GM23248 (cell line): ENCODE measurements at regions not wholly inside any gene's neighbourhood (a gene's known extent, or its start where the extent isn't known, plus 50 kb on each side); places are given as distances from the start of the nearest gene placed in this dataset.

Experiments
- DNase-seq: peaks from one replicate; pipeline ENCODE4 v3.0.0-alpha.2; 2015
- H2AFZ ChIP-seq: fragments of 200-600 bp; sonication (generic); 2 replicates; pipeline ENCODE4 v1.6.1; 2016; ENCODE audit warnings: antibody characterized with exemption
- H3F3A ChIP-seq: fragments of 200-600 bp; sonication (generic); 2 replicates; pipeline ENCODE4 v1.6.1; 2016; ENCODE audit warnings: mild to moderate bottlenecking, antibody characterized with exemption, mixed run types; ENCODE audit not compliant: insufficient read depth
- H3K27ac ChIP-seq: fragments of 200-600 bp; sonication (generic); 2 replicates; pipeline ENCODE4 v1.5.1; 2016; ENCODE audit warnings: mild to moderate bottlenecking
- H3K27me3 ChIP-seq: fragments of 200-600 bp; sonication (generic); replicated peaks from 2 replicates; pipeline ENCODE4 v1.6.1; 2016; ENCODE audit warnings: mild to moderate bottlenecking; ENCODE audit not compliant: insufficient read depth
- H3K36me3 ChIP-seq: fragments of 200-600 bp; sonication (generic); 2 replicates; pipeline ENCODE4 v1.6.1; 2016; ENCODE audit warnings: low read depth, mild to moderate bottlenecking
- H3K4me1 ChIP-seq: fragments of 200-600 bp; sonication (generic); 2 replicates; pipeline ENCODE4 v1.6.1; 2016; ENCODE audit warnings: mild to moderate bottlenecking; ENCODE audit not compliant: insufficient read depth
- H3K4me2 ChIP-seq: fragments of 200-600 bp; sonication (generic); one replicate; pipeline ENCODE4 v1.6.1; 2016; ENCODE audit warnings: mild to moderate bottlenecking; ENCODE audit not compliant: unreplicated experiment
- H3K4me3 ChIP-seq: fragments of 200-600 bp; sonication (generic); 2 replicates; pipeline ENCODE4 v1.5.1; 2016; ENCODE audit warnings: mild to moderate bottlenecking
- H3K79me2 ChIP-seq: fragments of 200-600 bp; sonication (generic); 2 replicates; pipeline ENCODE4 v1.6.1; 2016; ENCODE audit warnings: mild to moderate bottlenecking; ENCODE audit not compliant: insufficient read depth
- H3K9ac ChIP-seq: fragments of 200-600 bp; sonication (generic); 2 replicates; pipeline ENCODE4 v1.6.1; 2016; ENCODE audit warnings: mild to moderate bottlenecking
- H3K9me2 ChIP-seq: fragments of 200-600 bp; sonication (generic); 2 replicates; pipeline ENCODE4 v1.6.1; 2016; ENCODE audit warnings: mixed run types, mild to moderate bottlenecking, moderate library complexity; ENCODE audit not compliant: insufficient read depth
- H3K9me3 ChIP-seq: fragments of 200-600 bp; sonication (generic); one replicate; pipeline ENCODE4 v1.6.1; 2017; ENCODE audit warnings: low read depth
- H4K20me1 ChIP-seq: fragments of 200-600 bp; sonication (generic); 2 replicates; pipeline ENCODE4 v1.6.0; 2016; ENCODE audit not compliant: insufficient read depth
- EZH2 ChIP-seq: fragments of 200-600 bp; sonication (generic); IDR thresholded peaks from 2 replicates; pipeline ENCODE4 v1.6.1; 2018; ENCODE audit warnings: antibody characterized with exemption, mild to moderate bottlenecking; ENCODE audit not compliant: insufficient read depth, poor library complexity, severe bottlenecking
- EZH2phosphoT487 ChIP-seq: fragments of 200-600 bp; sonication (generic); IDR thresholded peaks from 2 replicates; pipeline ENCODE4 v1.6.1; 2018; ENCODE audit warnings: antibody characterized with exemption, moderate library complexity, mild to moderate bottlenecking, low read depth; ENCODE audit not compliant: insufficient read depth
- WGBS, 2 experiments: methylation state at CpG; one replicate each; pipeline ENCODE4 v1.1.6; 2015 to 2017; ENCODE audit warnings: low lambda C conversion rate in 2 of 2, low coverage in 1 of 2; ENCODE audit errors: missing lambda C conversion rate in 2 of 2; 5-methylcytosine and 5-hydroxymethylcytosine counted together
- in situ Hi-C: fragments of 300-500 bp; cut with MboI; formaldehyde crosslinking; loops from 2 replicates; pipeline ENCODE4 v1.15.0; 2020

GRCh38 chr2:129763966-129764365, 215.5 kb upstream of the RAB6C start:
- WGBS, 2 experiments, result 75 to 82% methylated on average over 5 of the region's 5 CpGs
- no peaks in the 10 kb centered on the region for H3K79me2 ChIP-seq
- TF ChIP-seq EZH2phosphoT487, result no peak
- TF ChIP-seq EZH2, result no peak
- H3K4me2 ChIP-seq, result no peak overlapping the region
- no peaks in the 10 kb centered on the region for H3K9me2 ChIP-seq
- no peak overlapping the region for H2AFZ ChIP-seq
- no peak overlapping the region for H3K4me3 ChIP-seq
- H3K9me3 ChIP-seq, result no peaks in the 10 kb centered on the region
- in situ Hi-C loops, result no loop called here
- no peak for DNase-seq
- no peaks in the 10 kb centered on the region for H3K36me3 ChIP-seq
- no peaks in the 10 kb centered on the region for H3K27me3 ChIP-seq
- H3K4me1 ChIP-seq, result peaks cover 10% of the 10 kb centered on the region; the same call in 1 of the 2 replicates
- H3F3A ChIP-seq, result no peaks in the 10 kb centered on the region
- H4K20me1 ChIP-seq, result no peaks in the 10 kb centered on the region
- H3K9ac ChIP-seq, result no peak overlapping the region
- no peak overlapping the region for H3K27ac ChIP-seq

- H3K4me3 ChIP-seq, result no peak overlapping the region
- TF ChIP-seq EZH2 (no peak), EZH2phosphoT487 (no peak)
- no peaks in the 10 kb centered on the region for H3F3A ChIP-seq
- no peak overlapping the region for H2AFZ ChIP-seq
- no peaks in the 10 kb centered on the region for H3K9me3 ChIP-seq
- in situ Hi-C loops, result no loop called here
- no peak overlapping the region for H3K27ac ChIP-seq
- no peak overlapping the region for H3K9ac ChIP-seq
- no peaks in the 10 kb centered on the region for H4K20me1 ChIP-seq
- no peaks in the 10 kb centered on the region for H3K9me2 ChIP-seq
- H3K79me2 ChIP-seq, result no peaks in the 10 kb centered on the region
- WGBS, 2 experiments, result 87 to 91% methylated on average over 16 of the region's 16 CpGs
- no peaks in the 10 kb centered on the region for H3K36me3 ChIP-seq
- H3K27me3 ChIP-seq, result no peaks in the 10 kb centered on the region
- DNase-seq, result no peak
- H3K4me1 ChIP-seq, result peaks cover 10% of the 10 kb centered on the region; the same call in 1 of the 2 replicates
- H3K4me2 ChIP-seq, result no peak overlapping the region
Measured at GRCh38 chr2:129764376-129765325, 214.8 kb upstream of the RAB6C start.

DNA sequence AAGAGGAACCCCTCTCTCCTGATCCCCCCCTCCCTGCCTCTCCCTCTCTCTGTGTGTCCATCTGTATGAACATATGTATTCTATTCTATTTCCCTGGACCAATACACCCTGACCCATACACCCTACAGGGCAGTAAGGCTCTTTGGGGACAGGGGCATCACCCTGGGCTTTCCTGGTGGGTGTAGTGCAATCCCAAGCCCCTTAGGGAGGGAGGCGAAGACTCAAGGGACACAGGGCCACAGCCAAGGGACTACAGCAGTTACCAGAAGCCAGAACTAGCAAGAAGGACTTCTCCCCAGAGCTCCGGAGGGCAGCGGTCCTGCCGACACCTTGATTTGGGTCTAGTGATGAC, 214.2 kb upstream of the RAB6C start:
- TF ChIP-seq EZH2 (no peak), EZH2phosphoT487 (no peak)
- no peaks in the 10 kb centered on the region for H3K9me3 ChIP-seq
- no peaks in the 10 kb centered on the region for H3K27me3 ChIP-seq
- in situ Hi-C loops, result no loop called here
- no peaks in the 10 kb centered on the region for H3F3A ChIP-seq
- no peak for DNase-seq
- H3K36me3 ChIP-seq, result no peaks in the 10 kb centered on the region
- 0 out of 2 replicates have a peak overlapping the region, but pooled peaks have one; percentile 28 for H2AFZ ChIP-seq
- no peak overlapping the region for H3K4me3 ChIP-seq
- WGBS, 2 experiments, result 72 to 82% methylated on average over 4 of the region's 4 CpGs
- peaks cover 10% of the 10 kb centered on the region; the same call in 1 of the 2 replicates for H3K4me1 ChIP-seq
- no peaks in the 10 kb centered on the region for H4K20me1 ChIP-seq
- no peak overlapping the region for H3K27ac ChIP-seq
- H3K4me2 ChIP-seq, result no peak overlapping the region
- H3K9ac ChIP-seq, result no peak overlapping the region
- no peaks in the 10 kb centered on the region for H3K9me2 ChIP-seq
- no peaks in the 10 kb centered on the region for H3K79me2 ChIP-seq

DNA sequence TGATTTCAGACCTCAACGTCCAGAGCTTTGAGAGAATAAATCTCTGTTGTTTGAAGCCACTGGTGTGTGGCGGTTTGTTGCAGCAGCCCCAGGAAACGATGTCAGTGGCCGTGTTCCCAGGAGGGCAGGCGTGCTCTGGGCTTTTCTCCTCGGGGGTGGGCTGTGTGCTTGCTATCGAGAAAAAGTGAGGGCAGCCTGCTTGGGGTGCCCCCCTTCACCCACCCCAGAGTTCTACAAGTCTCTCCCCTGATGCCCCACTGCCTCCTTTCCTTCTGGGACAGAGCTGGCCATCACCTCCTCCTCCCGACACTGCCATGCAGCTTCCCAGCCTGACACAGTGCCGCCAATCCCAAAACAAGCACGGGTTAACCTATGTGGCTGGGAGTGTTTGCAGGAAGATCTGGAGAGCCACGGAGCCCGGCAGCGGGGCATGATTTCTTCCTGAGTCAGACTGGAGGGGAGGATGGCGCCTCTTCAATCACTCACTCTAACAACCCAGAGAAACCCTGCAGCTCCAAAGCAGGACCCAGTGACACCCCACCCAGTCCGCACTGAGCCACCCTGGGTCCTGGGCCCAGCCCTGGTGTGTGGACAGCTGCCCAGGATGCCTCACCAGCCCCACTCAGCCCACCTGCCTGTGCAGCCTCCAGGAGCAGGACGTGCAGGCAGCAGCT, 213.7 kb upstream of the RAB6C start:
- 7 to 10% methylated on average over 16 of the region's 16 CpGs for WGBS, 2 experiments
- no peak overlapping the region; the same call in none of the 2 replicates for H3K4me3 ChIP-seq

More for the DNA sequence above, 213.7 kb upstream of the RAB6C start:
- Histone ChIP-seq H3K36me3 (no peaks in the 10 kb centered on the region), H3K27ac (no peak overlapping the region), H3K9ac (no peak overlapping the region), H4K20me1 (no peaks in the 10 kb centered on the region), H3K4me1 (peaks cover 10% of the 10 kb centered on the region; the same call in 1 of the 2 replicates), H3K4me2 (no peak overlapping the region), H3F3A (no peaks in the 10 kb centered on the region), H2AFZ (peak overlapping the region; percentile 28; the same call in 1 of the 2 replicates), H3K9me3 (no peaks in the 10 kb centered on the region), H3K9me2 (no peaks in the 10 kb centered on the region), H3K79me2 (no peaks in the 10 kb centered on the region), H3K27me3 (no peaks in the 10 kb centered on the region)
- TF ChIP-seq EZH2phosphoT487 (no peak), EZH2 (no peak)
- peak; percentile 44 for DNase-seq
- in situ Hi-C loops, result no loop called here
